CD4-positive, alpha-beta T cell treated with Interleukin-2 at 100 ng/mL for 4 hours (primary cell): ENCODE measurements at regions not wholly inside any gene's neighbourhood (a gene's known extent, or its start where the extent isn't known, plus 50 kb on each side); places are given as distances from the start of the nearest gene placed in this dataset.

ENCODE experiments used
- DNase-seq: peaks from one replicate; pipeline ENCODE4 v3.0.0-alpha.2; 2020; ENCODE audit warnings: low spot score

GRCh38 chr3:23055733-23056376 is 147.3 kb upstream of the UBE2E2 start:
- DNase-seq, result no peak

GRCh38 chr3:23062582-23062981 is 140.5 kb upstream of the UBE2E2 start:
- DNase-seq, result no peak

- no peak for DNase-seq
Observed at GRCh38 chr3:23062982-23063381, 140.1 kb upstream of the UBE2E2 start.

- DNase-seq, result no peak
Observed at GRCh38 chr3:23067116-23067515, 136.0 kb upstream of the UBE2E2 start.

GRCh38 chr3:23068016-23068728 is 135.0 kb upstream of the UBE2E2 start:
- DNase-seq, result no peak

- no peak for DNase-seq
Observed at GRCh38 chr3:23071296-23071695, 131.8 kb upstream of the UBE2E2 start.

- DNase-seq, result no peak
Observed at GRCh38 chr3:23071758-23072157, 131.4 kb upstream of the UBE2E2 start.

GRCh38 chr3:23072693-23073092 is 130.4 kb upstream of the UBE2E2 start:
- no peak for DNase-seq

- DNase-seq, result no peak
Observed at GRCh38 chr3:23073724-23074305, 129.3 kb upstream of the UBE2E2 start.

- no peak for DNase-seq
Observed at GRCh38 chr3:23075496-23075895, 127.6 kb upstream of the UBE2E2 start.

GRCh38 chr3:23076437-23076836 is 126.7 kb upstream of the UBE2E2 start:
- no peak for DNase-seq

- DNase-seq, result no peak
Observed at GRCh38 chr3:23077126-23077525, 126.0 kb upstream of the UBE2E2 start.

GRCh38 chr3:23078735-23079134 is 124.4 kb upstream of the UBE2E2 start:
- no peak for DNase-seq

- no peak for DNase-seq
Observed at GRCh38 chr3:23079976-23080375, 123.2 kb upstream of the UBE2E2 start.

- no peak for DNase-seq
Observed at GRCh38 chr3:23083701-23084100, 119.4 kb upstream of the UBE2E2 start.

- DNase-seq, result no peak
Observed at GRCh38 chr3:23084367-23084766, 118.8 kb upstream of the UBE2E2 start.

GRCh38 chr3:23085261-23085660 is 117.9 kb upstream of the UBE2E2 start:
- no peak for DNase-seq

- no peak for DNase-seq
Observed at GRCh38 chr3:23086331-23086730, 116.8 kb upstream of the UBE2E2 start.

GRCh38 chr3:23086831-23087230 is 116.3 kb upstream of the UBE2E2 start:
- no peak for DNase-seq

GRCh38 chr3:23094412-23094811 is 108.7 kb upstream of the UBE2E2 start:
- no peak for DNase-seq

GRCh38 chr3:23094890-23095462 is 108.2 kb upstream of the UBE2E2 start:
- no peak for DNase-seq

GRCh38 chr3:23096041-23096440 is 107.1 kb upstream of the UBE2E2 start:
- DNase-seq, result no peak

- DNase-seq, result no peak
Observed at GRCh38 chr3:23099021-23099420, 104.1 kb upstream of the UBE2E2 start.
